HG03103 (cell line): ENCODE measurements at regions not wholly inside any gene's neighbourhood (a gene's known extent, or its start where the extent isn't known, plus 50 kb on each side); places are given as distances from the start of the nearest gene placed in this dataset.

Experiments
- ATAC-seq: cut with Tn5 transposase; IDR thresholded peaks from one replicate; pipeline ENCODE4 v1.9.1; 2021; ENCODE audit warnings: low read depth; ENCODE audit not compliant: unreplicated experiment

DNA sequence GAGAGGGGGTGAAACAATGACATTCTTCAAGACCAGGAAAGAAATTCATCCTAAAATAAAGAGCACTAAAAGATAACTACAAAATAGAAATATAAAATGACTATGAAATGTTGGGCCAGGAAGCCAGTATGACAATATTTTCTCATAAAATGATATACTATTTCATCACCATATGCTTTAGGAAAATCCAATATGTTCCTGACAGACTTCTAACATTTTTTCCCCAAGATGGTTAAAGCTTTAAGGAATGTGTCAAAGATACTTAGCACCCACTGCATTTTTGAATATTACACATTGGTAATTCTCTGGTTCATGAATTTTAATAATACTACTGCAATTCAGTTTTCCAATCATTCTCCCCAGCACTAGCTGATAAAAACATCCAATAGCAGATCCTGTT lies 87.7 kb upstream of the PLEKHG7 start:
- no peak for ATAC-seq

DNA sequence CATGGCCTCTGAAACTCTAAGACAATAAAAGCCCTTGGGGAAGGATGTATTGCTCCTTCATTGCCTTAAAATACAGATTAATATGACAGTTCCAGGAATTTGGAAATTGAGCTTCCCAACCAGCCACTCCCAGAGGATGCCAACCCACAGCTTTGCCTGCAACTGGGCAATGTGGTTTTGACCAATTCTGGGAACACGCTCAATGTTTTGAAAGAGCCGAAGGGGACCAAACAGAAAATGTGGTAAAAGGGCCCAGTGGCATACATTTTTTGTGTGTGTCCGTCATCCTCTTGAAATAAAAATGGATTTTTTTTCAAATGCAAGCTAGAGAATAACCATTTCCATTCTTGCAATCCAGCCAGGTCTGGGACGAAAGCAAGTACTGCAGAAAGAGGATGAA lies 88.3 kb upstream of the PLEKHG7 start:
- ATAC-seq: no peak

DNA sequence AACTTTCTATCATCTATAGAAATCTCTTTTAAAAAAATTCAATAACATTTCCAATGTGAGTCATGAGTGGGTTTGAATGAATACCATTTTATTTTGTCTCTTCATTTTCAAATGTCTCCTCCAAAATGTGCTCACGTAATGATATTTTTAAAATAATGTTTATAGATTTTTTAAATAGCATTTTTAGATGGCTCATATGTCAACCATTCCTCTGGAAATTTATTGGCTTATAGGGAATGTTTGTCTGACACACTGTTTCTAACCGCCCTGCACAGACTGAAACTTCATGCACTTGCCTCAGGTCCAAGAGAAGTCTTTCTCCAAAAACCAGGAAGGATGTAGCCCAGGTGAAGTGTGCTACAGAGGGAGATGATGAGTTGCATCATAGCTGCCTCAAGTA lies 88.8 kb upstream of the PLEKHG7 start:
- no peak for ATAC-seq

DNA sequence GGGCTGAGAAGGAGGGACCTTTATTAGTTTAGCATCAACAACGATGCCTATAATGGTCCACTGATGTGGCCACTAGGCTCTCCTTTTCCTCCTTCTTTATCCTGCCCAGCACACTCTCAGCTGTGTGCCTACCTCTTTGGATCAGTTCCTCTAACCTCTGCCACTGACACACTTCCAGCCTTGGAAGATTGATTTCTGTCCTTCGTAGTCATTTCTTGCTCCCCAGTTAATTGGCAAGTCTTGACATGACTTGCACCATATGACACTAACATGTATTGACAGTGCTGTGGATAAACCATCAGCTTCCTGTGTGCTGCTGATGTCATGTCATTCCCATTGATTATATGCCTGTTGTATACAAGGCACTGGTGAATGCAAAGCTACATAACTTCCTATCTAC lies 90.2 kb upstream of the PLEKHG7 start:
- ATAC-seq: no peak

DNA sequence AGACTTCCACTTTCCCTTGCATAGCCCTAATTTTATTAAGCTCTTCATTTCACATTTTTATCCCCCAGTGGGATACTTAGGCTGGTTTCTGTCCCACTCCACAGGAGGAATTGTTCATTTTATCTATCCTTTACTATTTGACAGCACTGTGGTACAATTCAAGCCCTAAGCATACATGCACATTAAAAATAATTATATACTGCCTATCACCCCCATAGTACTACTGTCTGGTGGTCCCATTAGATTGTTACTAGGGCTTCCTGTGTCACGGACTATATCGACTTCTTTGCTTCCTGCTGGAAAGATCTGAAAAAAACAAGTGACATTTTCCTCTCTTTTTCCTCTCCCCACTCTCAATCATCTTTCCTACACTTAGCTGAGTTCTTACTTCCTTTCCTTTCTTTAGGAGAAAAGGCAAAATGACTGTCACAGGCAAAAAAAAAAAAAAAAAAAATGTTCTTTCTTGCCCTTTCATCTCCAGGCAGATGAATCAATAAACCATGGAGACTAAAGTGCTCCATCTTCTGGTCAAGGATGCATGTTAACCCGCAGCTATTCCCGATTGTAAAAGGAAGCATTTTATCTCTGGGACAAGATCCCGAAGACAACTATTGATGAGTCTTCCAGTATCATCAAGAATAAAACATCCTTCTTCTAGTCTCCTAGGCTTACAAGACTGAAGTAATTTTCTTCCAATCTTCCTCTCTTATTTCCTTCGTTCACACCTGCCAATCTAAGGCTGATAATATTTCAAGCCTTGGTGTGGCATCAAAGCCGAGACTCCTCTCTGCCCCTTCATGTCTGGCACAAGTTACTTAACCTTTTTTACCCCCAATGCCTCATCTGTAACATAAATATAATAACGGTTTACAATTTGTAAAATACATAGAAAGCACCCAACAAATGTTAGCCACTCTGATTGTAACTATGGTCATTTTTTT lies 94.4 kb upstream of the PLEKHG7 start:
- no peak for ATAC-seq

DNA sequence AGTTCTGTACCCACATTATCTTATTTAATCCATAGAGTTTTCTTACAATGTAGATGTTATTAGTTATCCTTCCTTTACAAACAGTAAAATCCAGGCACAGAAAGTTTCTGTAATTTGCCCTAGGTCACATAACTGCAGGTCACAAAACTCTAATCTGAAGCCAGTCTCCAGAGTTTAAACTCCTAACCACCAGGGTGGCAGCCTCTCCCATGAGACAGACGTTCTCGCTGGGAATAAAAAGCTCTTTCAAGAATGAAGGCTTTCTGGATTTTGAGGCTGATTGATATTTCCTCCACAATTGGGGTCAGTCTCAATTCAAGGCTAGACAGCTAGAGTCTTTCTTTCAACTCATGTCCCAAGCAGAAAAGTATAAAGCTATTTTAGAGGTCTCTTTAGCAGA lies 95.8 kb upstream of the PLEKHG7 start:
- no peak for ATAC-seq

DNA sequence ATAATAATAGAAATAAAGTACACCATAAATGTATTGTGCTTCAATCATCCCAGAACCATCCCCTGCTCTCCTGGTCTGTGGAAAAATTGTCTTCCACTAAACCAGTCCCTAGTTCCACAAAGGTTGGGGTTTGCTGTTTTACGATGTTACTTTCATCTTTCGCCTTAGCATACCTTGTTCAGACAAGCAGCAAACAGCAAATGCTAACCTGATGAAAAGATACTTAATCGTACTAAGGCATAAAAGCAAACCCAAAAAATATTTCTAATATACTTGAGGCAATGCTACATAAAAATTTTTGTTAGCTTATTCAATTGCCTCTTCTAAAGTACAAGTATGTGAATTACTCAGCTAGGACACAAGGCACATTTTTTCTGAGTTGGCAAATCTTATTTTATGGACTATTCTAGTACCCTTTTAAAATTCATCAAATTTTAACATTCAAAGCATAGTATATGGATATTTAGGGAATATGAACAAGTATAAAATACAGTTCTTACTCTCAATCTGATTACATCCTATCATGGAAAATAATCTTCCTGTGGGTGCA lies 97.1 kb upstream of the PLEKHG7 start:
- ATAC-seq: no peak

DNA sequence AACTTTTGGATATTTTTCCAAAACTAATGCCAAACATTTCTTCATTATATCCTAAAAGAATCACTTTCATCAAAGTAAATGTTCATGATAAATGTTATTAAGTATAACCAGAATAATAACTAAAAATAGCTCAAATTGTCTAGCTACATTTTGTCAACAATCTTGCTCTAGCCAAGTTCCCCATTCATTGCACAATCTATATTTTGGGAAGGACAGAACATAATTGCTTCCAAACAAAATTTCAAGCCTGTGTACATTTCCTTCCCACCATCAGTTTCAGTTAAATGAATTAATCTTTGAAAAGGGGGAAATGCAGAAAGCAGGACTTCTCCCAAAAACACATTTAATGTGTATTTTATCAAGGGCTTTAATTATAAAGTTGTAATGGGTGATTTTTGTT lies 98.0 kb upstream of the PLEKHG7 start:
- no peak for ATAC-seq

DNA sequence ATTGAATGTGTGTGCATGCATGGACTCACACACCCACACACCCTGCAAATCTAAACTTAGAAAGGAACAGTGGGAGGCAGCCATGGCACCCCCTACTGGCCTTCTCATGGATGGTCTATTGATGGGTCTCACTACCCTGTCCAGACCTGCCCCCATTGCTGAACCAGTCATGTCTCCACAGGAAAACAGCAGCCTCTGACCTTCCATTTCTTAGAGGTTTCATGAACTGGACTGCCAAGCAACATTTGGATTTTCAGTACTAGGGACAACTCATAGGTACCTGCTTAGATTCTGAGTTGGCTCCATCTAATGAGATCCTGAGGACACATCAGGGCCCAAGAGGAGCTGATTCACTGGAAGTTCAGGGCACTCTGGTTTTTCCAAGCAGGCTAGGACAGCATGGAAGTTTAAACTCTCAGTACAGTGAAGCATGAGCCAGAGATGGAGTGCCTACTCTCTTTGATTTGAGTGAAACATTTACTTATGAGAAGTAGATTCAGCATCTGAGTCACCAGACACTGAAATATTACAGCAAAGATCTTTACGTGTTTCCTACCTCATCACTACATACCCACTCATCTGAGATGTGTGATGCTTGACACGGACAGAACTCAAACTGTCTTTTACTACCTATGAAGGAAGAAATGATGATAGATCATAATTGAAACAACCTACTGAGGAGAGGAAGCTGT lies 98.9 kb upstream of the PLEKHG7 start:
- ATAC-seq: no peak

DNA sequence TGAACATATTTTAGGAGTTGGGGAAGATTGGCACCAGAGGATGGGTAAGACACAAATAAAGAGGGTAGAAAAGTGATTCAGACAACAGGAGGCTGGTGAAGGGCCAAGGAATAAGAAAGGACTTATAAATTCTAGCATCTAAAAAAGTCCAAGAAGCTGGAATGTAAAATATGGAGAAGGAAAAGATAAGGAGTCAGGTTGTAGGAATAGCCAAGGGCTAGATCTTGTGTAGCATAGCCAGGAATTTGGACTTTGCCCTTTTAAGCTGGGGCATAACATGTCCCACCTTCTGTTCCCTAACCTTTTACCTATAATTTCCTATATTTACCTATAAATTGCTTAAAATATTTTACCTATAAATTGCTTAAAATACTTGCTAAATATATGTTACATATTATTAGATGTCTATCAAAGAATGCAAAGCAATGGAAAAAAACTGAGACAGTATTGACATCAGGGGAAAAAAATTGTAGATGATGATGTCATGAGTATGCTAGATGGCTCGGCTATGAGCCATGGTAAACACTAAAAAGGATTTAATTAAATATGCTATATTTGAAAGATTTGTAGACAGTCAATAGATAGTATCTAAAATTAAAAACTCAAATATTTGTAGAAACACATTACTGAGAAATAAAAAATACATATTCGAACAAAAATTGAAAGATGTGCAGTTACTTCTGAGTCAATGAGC lies 99.7 kb upstream of the PLEKHG7 start:
- ATAC-seq: no peak

DNA sequence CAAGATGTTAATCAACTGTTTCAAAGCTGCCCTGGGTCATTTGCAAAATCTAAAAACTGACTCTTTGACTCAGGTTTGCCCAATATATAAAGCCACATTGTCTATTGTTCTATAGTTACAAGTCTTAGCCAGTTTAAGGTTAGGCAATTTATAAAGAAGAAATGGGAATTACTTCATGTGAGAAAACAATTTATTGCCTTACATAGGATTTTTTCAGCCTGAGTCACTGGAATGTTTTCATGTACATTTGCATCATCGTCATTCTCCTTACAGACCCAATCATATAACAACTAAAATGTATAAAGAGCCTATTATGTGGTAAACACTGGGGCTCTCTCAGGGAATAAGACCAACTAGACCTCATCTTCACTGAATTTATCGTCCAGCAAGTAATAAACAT lies 100.3 kb upstream of the PLEKHG7 start:
- ATAC-seq: no peak

DNA sequence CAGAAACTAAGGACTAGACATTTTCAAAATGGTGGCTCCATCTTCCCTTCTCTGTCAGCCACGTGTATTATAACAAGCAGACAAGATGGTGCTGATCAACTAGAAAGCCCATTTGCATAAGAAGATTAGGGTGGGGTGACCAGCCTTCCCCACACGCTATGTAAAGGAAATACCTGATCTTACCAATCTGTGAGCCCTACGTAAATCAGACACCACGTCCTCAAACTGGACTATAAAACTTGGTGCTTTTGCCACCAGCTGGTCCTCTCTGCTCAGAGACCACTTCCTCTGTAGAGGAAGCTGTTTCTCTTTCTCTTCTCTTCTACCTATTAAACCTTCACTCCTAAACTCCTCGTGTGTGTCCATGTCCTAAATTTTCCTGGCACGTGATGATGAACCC lies 101.1 kb upstream of the PLEKHG7 start:
- ATAC-seq: no peak

DNA sequence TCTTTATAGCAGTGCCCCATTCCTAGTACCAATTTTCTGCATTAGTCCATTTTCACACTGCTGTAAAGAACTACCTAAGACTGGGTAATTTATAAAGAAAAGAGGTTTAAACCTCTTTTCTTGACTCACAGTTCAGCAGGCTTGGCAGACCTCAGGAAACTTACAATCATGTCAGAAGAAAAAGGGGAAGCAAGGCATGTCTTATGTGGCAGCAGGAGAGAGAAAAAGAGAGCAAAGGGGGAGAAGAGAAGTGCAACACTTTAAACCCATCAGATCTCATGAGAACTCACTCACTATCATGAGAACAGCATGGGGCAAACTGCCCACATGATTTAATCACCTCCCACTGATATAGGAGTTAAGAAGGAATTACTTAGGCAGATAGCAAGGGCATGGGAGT lies 101.6 kb upstream of the PLEKHG7 start:
- ATAC-seq: no peak

DNA sequence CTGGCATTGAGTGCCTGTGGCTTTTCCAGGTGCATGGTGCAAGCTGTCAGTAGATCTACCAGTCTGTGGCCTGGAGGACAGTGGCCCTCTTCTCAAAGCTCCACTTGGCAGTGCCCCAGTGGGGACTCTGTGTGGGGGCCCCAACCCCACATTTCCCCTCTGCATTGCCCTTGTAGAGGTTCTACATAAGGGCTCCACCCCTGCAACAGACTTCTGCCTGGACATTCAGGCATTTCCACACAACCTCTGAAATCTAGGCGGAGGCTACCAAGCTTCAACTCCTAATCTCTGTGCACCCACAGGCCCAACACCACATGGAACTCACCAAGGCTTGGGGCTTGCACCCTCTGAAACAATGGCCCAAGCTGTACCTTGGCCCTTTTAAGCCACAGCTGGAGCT lies 102.7 kb upstream of the PLEKHG7 start:
- no peak for ATAC-seq

DNA sequence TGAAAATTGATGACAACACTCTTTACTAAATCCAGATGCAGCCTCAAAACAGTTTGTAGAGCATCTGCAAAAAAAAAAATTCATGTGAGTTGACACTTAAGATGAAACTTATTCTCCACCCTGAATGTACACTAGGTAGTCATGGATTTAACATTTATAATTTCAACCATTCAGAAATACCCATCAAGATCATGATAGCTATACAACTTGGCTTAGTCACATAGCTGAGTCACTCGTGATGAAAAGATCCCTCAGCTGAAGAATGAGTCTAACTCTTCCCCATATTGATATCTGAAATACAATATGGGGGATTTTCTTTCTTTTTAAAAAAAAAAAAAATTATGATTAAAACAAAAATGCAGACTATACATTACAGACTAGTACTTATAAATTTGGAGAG lies 104.8 kb upstream of the PLEKHG7 start:
- ATAC-seq: no peak

DNA sequence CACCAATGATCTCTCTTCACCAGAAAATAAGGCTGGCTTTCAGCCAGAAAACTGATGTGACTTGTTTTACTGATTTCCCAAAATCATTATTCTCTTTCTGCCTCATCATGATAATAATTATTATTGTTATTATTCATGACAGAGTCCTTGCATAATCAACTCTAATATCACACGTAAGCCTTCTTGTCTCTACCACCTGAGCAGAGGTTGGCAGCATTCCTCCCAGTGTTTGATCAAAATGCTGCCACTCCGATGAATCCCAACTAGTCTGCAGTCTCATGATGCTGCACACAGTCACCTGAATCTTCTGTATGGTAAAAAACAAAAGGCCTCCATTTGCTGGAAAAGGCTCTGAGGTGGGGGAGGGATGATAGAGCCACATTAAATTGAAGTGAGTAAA lies 105.7 kb upstream of the PLEKHG7 start:
- ATAC-seq: no peak

DNA sequence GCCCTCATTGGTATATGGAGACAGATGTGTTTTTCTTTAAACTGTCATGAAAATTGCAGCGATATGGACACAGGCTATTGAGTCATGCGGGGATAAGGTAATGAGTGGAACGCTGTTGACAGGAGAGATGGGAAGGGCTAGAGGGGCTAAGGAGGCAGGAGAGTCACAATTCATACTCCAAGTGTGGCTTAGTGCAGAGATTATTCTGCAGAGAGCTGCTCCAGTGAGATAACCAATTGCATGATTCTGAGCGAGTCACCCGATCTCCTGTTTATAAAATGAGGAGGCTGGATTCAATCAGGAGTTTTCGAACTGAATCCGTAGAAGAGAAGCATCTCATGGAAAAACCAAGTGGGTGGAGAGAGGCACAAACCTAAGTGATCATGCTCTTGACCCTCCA lies 106.4 kb upstream of the PLEKHG7 start:
- no peak for ATAC-seq

DNA sequence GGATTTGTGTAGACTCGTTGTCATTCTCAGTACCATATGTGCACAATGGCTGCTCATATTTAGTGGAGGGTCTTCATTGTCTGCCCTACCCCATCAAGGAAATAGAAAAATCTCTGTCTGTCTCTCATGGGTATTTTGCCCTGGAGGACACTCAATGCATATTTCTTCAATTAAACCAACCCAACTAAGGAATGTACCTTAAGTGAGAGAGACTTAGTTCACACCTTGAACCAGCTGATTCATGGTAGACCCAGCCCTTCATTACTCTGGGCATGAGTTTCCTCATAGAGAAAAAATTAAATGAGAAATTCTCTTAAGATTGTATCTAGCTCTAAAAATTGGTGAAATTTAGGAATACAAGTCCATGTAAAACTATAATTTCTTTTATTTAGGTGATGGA lies 107.1 kb upstream of the PLEKHG7 start:
- no peak for ATAC-seq

DNA sequence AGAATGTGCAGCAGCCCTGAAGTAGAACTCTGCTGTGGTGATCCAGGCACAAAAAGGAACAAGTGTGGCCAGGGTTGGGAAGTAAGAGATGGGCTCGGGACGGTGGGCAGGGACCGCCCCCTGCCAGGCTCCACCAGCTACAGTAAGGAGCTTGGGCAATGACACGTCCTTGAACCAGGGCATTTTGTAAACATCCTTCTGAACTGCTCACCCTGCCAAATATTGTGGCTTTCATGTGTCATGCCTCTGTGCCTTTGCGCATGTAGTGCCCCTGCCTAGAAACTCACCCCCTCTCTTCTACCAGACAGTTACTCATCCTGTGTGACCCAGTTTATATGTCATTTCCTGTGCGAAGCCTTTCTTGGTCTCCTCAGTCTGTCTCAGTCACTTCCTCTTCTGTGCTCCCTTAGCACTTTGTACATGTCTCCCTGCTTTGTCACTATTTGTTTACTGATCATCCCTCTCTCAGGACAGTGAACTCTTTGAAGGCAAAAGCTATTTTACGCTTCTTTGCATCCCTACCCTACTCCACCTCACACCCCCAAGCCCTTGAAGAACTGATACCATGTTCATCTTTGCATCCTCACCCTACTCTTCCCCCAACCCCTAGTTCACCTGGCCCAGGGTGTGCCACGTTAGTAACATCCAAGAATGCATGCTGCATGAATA lies 108.9 kb upstream of the PLEKHG7 start:
- peak; percentile 99 for ATAC-seq

DNA sequence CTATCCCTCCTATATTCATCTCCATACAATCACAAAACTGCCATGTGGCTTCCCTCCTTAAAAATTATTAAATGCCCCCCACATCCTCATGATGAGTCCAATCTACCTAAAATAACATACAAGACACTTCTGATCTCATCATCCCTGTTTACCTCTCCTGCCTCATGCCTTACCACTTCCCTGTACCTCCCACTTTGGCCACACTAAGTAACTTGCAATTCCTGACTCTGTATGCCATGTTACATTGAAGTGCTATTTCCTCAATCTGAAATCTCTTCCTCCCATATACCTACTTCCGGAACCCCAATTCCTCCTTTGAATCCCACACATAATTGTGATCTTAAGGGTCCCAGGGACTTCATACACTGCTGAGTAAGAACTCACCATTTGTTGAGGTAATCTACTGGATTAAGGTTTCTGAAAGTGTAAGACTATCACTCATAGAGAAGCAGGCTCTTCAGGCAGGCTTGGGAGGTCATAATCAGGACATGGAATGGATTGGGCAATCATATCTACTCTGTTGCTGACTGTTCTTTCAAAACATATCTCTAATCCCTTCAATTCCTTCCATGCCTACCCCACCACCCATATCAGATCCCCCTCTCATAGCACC lies 117.6 kb upstream of the PLEKHG7 start:
- no peak for ATAC-seq
